ENCODE measurements at regions not wholly inside any gene's neighbourhood (a gene's known extent, or its start where the extent isn't known, plus 50 kb on each side); places are given as distances from the start of the nearest gene placed in this dataset.

GRCh38 chr13:19090495-19090894 is 91.1 kb downstream of the TUBA3C start:
- no peak for DNase-seq
- Histone ChIP-seq H3K4me1 (no peaks in the 10 kb centered on the region), H3K9me3 (peaks cover 0 to 26% (median 7%) of the 10 kb centered on the region in 4 donors), H3K27ac (no peak overlapping the region), H3K4me3 (no peak overlapping the region), H3K27me3 (no peaks in the 10 kb centered on the region), H3K36me3 (no peaks in the 10 kb centered on the region)
- intact Hi-C loops (cut with DNase I; ENCODE audit: low total_unique reads) = no loop called here
- WGBS, 5 donors = 94 to 96% (median 94%) methylated on average over 9 to 17 of the region's 17 CpGs
- TF ChIP-seq POLR2A (IDR thresholded peaks at IDR 0.05) (no peak), POLR2AphosphoS5 (IDR thresholded peaks at IDR 0.05) (no peak), EP300 (IDR thresholded peaks at IDR 0.05) (no peak), CTCF (IDR thresholded peaks at IDR 0.05) (no peak)

GRCh38 chr13:19089315-19089714 is 92.3 kb downstream of the TUBA3C start:
- no peaks in the 10 kb centered on the region for H3K36me3 ChIP-seq
- H3K9me3 ChIP-seq = peaks cover 0 to 35% (median 10%) of the 10 kb centered on the region in 4 donors
- no peaks in the 10 kb centered on the region for H3K4me1 ChIP-seq
- no peak overlapping the region for H3K4me3 ChIP-seq
- WGBS, 5 donors = 51 to 59% (median 56%) methylated on average over 10 of the region's 10 CpGs
- H3K27me3 ChIP-seq = no peaks in the 10 kb centered on the region
- no peak overlapping the region for H3K27ac ChIP-seq
- no peak for DNase-seq
- TF ChIP-seq POLR2A (IDR thresholded peaks at IDR 0.05) (no peak), EP300 (IDR thresholded peaks at IDR 0.05) (no peak), POLR2AphosphoS5 (IDR thresholded peaks at IDR 0.05) (no peak), CTCF (IDR thresholded peaks at IDR 0.05) (no peak)
- intact Hi-C loops (cut with DNase I; ENCODE audit: low total_unique reads) = no loop called here

DNA sequence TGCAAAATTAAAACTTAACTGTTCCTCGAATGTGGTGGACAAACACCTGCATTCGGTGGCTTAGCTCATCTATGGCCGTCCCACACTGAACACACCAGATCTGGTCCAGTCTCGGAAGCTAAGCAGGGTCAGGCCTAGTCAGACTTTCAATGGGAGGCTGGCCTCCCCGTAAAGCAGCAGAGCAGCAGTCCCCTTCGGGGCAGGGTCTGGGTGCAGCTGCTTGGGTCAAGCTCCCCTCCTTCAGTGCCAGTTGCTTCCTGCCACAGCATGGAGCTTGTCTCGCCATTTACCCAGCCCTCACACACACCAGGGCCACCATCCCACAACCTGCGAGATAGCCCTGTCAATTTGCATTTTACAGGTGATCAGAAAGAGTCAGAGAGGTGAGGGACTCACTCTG is 93.2 kb downstream of the TUBA3C start:
- no peak overlapping the region for H3K27ac ChIP-seq
- H3K27me3 ChIP-seq = no peaks in the 10 kb centered on the region
- TF ChIP-seq EP300 (IDR thresholded peaks at IDR 0.05) (no peak), POLR2AphosphoS5 (IDR thresholded peaks at IDR 0.05) (no peak), CTCF (IDR thresholded peaks at IDR 0.05) (no peak), POLR2A (IDR thresholded peaks at IDR 0.05) (no peak)
- intact Hi-C loops (cut with DNase I; ENCODE audit: low total_unique reads) = no loop called here
- peaks cover 0 to 38% (median 10%) of the 10 kb centered on the region in 4 donors for H3K9me3 ChIP-seq
- 71 to 76% (median 75%) methylated on average over 8 of the region's 8 CpGs for WGBS, 5 donors
- H3K36me3 ChIP-seq = no peaks in the 10 kb centered on the region
- no peaks in the 10 kb centered on the region for H3K4me1 ChIP-seq
- DNase-seq = no peak
- no peak overlapping the region for H3K4me3 ChIP-seq

DNA sequence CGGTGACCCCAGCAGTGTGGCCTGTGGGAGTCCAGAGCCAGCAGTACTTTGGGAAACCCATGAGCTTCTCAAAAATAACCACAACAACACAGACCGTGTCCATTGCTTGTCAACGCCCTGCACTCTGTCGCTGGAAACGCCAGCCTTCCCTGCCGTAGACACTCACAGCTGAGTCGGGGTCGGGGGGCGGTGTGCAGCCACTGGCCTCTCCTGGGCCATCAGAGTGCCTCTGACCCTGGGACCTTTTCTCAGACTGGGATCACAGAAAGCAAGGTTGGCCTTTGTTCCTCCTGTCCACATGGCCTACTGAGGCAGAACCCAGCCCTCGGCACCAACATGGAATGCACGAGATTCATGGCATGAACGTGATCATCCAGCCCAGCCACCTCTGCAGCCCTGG is 95.7 kb downstream of the TUBA3C start:
- Histone ChIP-seq H3K27ac (no peak overlapping the region), H3K36me3 (no peaks in the 10 kb centered on the region), H3K27me3 (no peaks in the 10 kb centered on the region), H3K4me1 (no peaks in the 10 kb centered on the region), H3K9me3 (peaks cover 0 to 48% (median 18%) of the 10 kb centered on the region in 4 donors), H3K4me3 (no peak overlapping the region)
- DNase-seq = no peak
- intact Hi-C loops (cut with DNase I; ENCODE audit: low total_unique reads) = no loop called here
- TF ChIP-seq POLR2AphosphoS5 (IDR thresholded peaks at IDR 0.05) = no peak
- 86 to 91% (median 88%) methylated on average over 6 to 12 of the region's 12 CpGs for WGBS, 5 donors

- Histone ChIP-seq H3K9me3 (peaks cover 0 to 44% (median 15%) of the 10 kb centered on the region in 4 donors), H3K36me3 (no peaks in the 10 kb centered on the region), H3K4me3 (no peak overlapping the region), H3K4me1 (no peaks in the 10 kb centered on the region), H3K27ac (no peak overlapping the region), H3K27me3 (no peaks in the 10 kb centered on the region)
- 47 to 55% (median 51%) methylated on average over 2 to 3 of the region's 3 CpGs for WGBS, 5 donors
- no peak for TF ChIP-seq POLR2AphosphoS5 (IDR thresholded peaks at IDR 0.05)
- no peak for TF ChIP-seq CTCF (IDR thresholded peaks at IDR 0.05)
- no peak for DNase-seq
- intact Hi-C loops (cut with DNase I; ENCODE audit: low total_unique reads) = no loop called here
Observed at GRCh38 chr13:19085258-19085657, 96.4 kb downstream of the TUBA3C start.
